Caco-2 (cell line): ENCODE measurements at regions not wholly inside any gene's neighbourhood (a gene's known extent, or its start where the extent isn't known, plus 50 kb on each side); places are given as distances from the start of the nearest gene placed in this dataset.
"Not testable (repeated sequence)": the region's sequence is repeated elsewhere in the genome, so short reads cannot be mapped to it uniquely, and the experiment has no call there.

ENCODE experiments used
- BruUV-seq: library from RNA; stranded (reverse); fragments of 400-500 nt; replicated peaks from 2 replicates; lab custom pipeline; 2021; lab: Mats Ljungman, UMichigan
- CTCF ChIA-PET: fragments of 300-600 bp; sonication (Branson Sonifier 250); formaldehyde crosslinking; loops from one replicate; lab custom pipeline; 2022; ENCODE audit warnings: antibody characterized with exemption; lab: Charles Lee
- POLR2A ChIA-PET: fragments of 300-600 bp; sonication (Branson Sonifier 250); formaldehyde crosslinking; loops from one replicate; lab custom pipeline; 2022; ENCODE audit warnings: antibody characterized with exemption; lab: Charles Lee
- DNase-seq, 2 experiments: peaks; one replicate each; pipeline versions ENCODE4 v3.0.0 to v3.0.0-alpha.2; 2020 to 2022
- H3K27me3 ChIP-seq: replicated peaks from 2 replicates; pipeline ENCODE4 v1.6.0; 2011; ENCODE audit warnings: low read length; ENCODE audit not compliant: control insufficient read depth, insufficient read depth
- H3K36me3 ChIP-seq: 2 replicates; pipeline ENCODE4 v1.5.1; 2011; ENCODE audit warnings: low read length; ENCODE audit not compliant: control insufficient read depth, insufficient read depth
- H3K4me1 ChIP-seq: fragments of 250-450 bp; sonication (Bioruptor Pico); 2 replicates; pipeline ENCODE4 v1.5.1; 2020; ENCODE audit warnings: mild to moderate bottlenecking
- H3K4me3 ChIP-seq: 2 replicates; pipeline ENCODE4 v1.5.1; 2011; ENCODE audit warnings: low read depth, mild to moderate bottlenecking, control low read depth, low read length
- H3K9me3 ChIP-seq: fragments of 250-450 bp; sonication (Bioruptor Pico); 2 replicates; pipeline ENCODE4 v1.5.1; 2020; ENCODE audit warnings: mild to moderate bottlenecking, moderate library complexity
- H3K27ac Mint-ChIP-seq: one replicate; pipeline ENCODE4 v1.8.0; 2022; ENCODE audit warnings: mixed read lengths; ENCODE audit not compliant: unreplicated experiment
- H3K27me3 Mint-ChIP-seq: one replicate; pipeline ENCODE4 v1.8.0; 2022; ENCODE audit warnings: mixed read lengths; ENCODE audit not compliant: insufficient read depth, unreplicated experiment
- H3K36me3 Mint-ChIP-seq: one replicate; pipeline ENCODE4 v1.8.0; 2022; ENCODE audit warnings: mild to moderate bottlenecking, mixed read lengths; ENCODE audit not compliant: insufficient read depth, unreplicated experiment
- H3K4me1 Mint-ChIP-seq: one replicate; pipeline ENCODE4 v1.8.0; 2022; ENCODE audit warnings: low read depth, mixed read lengths; ENCODE audit not compliant: unreplicated experiment
- H3K4me3 Mint-ChIP-seq: one replicate; pipeline ENCODE4 v1.8.0; 2022; ENCODE audit warnings: mild to moderate bottlenecking, moderate library complexity, mixed read lengths; ENCODE audit not compliant: unreplicated experiment
- H3K9me3 Mint-ChIP-seq: one replicate; pipeline ENCODE4 v1.8.0; 2022; ENCODE audit warnings: mixed read lengths; ENCODE audit not compliant: unreplicated experiment
- CTCF ChIP-seq, 2 experiments: fragments of 200-600 bp in 1 of 2; IDR thresholded peaks; 1 replicate in 1 of 2; 2 replicates in 1 of 2; pipeline versions ENCODE4 v1.5.1 to v1.8.0; 2011 to 2022; ENCODE audit warnings: antibody characterized with exemption in 1 of 2, control low read depth in 1 of 2, inconsistent platforms in 1 of 2, low read depth in 1 of 2, low read length in 1 of 2, mild to moderate bottlenecking in 1 of 2, moderate library complexity in 1 of 2; ENCODE audit not compliant: insufficient read depth in 1 of 2, severe bottlenecking in 1 of 2, unreplicated experiment in 1 of 2
- intact Hi-C: fragments of 100-400 bp; cut with micrococcal nuclease; formaldehyde crosslinking; loops from one replicate; pipeline ENCODE4 v1.10.0; 2022; ENCODE audit not compliant: unreplicated experiment

DNA sequence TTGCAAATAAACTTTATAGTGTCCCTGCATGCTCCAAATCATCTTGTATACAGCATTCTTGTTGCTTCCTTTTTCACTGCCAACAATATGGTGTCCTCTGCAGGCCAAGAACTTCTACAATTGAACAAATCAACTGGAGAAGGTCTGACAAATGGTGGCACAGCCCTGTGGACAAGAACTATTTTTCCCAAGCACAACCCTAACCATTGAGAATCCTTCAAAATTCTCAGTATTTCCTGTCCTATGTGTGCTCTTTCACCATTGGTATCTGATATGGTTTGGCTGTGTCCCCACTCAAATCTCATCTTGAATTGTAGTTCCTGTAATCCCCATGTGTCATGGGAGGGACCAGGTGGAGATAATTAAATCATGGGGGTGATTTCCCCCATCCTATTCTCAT, 865.1 kb upstream of the ACVR2A start:
- intact Hi-C loops = no loop called here
- Histone ChIP-seq H3K4me1 (no peaks in the 10 kb centered on the region), H3K27me3 (no peaks in the 10 kb centered on the region), H3K4me3 (no peak overlapping the region), H3K36me3 (no peaks in the 10 kb centered on the region), H3K9me3 (no peaks in the 10 kb centered on the region)
- no peaks in the 10 kb centered on the region for H3K36me3 Mint-ChIP-seq
- POLR2A ChIA-PET = no interaction called here
- CTCF ChIA-PET = no interaction called here
- H3K4me3 Mint-ChIP-seq = no peak overlapping the region
- H3K27ac Mint-ChIP-seq = no peak overlapping the region
- H3K27me3 Mint-ChIP-seq = no peaks in the 10 kb centered on the region
- TF ChIP-seq CTCF (IDR thresholded peaks at IDR 0.05; ENCODE audit: insufficient read depth in 1 of 2, low read depth in 1 of 2, low read length in 1 of 2, severe bottlenecking in 1 of 2, unreplicated experiment in 1 of 2) = no peak
- no TSS peak for BruUV-seq
- no peaks in the 10 kb centered on the region for H3K4me1 Mint-ChIP-seq
- no peaks in the 10 kb centered on the region for H3K9me3 Mint-ChIP-seq
- DNase-seq = no peak

DNA sequence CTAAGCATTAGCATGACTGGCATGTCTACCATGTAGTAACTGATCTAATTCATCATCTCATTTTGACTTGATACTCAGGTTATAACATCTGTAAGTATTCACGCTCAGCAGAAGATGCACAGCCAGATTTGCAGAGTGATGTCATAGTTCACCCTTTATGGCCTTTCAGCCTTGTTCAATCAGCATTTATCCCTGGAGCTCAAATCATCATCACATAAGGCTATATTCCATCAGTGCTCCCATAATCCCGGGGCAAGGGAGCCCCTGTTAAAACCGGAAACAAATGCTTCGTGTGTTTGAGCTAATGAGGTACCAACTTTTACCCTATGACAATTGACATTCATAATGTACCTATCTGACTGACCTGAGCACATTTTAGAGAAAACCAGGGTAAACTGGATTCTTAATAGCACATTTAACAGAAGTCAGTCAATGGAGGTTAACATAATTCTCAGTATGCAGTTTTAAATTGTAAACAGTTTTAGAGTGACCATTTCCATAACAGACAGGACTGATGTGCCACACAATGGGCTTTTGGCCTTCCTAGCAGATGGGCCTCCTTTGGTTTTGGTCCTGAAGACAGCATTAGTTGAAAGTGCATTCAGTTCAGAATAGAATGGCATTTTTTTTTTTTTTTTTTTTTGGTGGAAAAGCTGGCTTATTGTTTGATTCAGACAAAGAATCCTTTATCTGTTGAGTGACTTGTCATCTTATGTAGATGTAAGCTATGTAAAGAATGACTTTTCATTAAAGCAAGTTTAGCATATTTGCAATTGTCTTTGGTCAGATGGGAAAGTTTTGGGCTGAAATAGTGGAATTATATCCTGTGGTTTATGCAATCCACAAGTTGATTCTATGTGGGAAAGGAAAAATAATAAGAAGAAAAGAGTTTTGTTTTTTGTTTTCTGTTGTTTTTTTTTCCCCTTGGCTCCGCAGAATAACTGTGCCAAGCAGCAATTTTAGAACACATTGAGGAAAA, 866.0 kb upstream of the ACVR2A start:
- no peaks in the 10 kb centered on the region for H3K9me3 Mint-ChIP-seq
- no TSS peak for BruUV-seq
- Histone ChIP-seq H3K4me3 (no peak overlapping the region), H3K4me1 (no peaks in the 10 kb centered on the region), H3K9me3 (no peaks in the 10 kb centered on the region), H3K27me3 (no peaks in the 10 kb centered on the region), H3K36me3 (no peaks in the 10 kb centered on the region)
- no peaks in the 10 kb centered on the region for H3K27me3 Mint-ChIP-seq
- intact Hi-C loops = no loop called here
- no peak overlapping the region for H3K4me3 Mint-ChIP-seq
- no peak for DNase-seq
- no peak overlapping the region for H3K27ac Mint-ChIP-seq
- no peaks in the 10 kb centered on the region for H3K36me3 Mint-ChIP-seq
- ChIA-PET POLR2A (no interaction called here), CTCF (no interaction called here)
- TF ChIP-seq CTCF (IDR thresholded peaks at IDR 0.05; ENCODE audit: insufficient read depth in 1 of 2, low read depth in 1 of 2, low read length in 1 of 2, severe bottlenecking in 1 of 2, unreplicated experiment in 1 of 2) = no peak
- no peaks in the 10 kb centered on the region for H3K4me1 Mint-ChIP-seq

- CTCF ChIA-PET, H3K27me3 ChIP-seq, H3K9me3 ChIP-seq, H3K4me3 Mint-ChIP-seq, H3K4me1 ChIP-seq, H3K36me3 Mint-ChIP-seq, H3K4me3 ChIP-seq, H3K27me3 Mint-ChIP-seq, H3K27ac Mint-ChIP-seq, DNase-seq, BruUV-seq, intact Hi-C loops, H3K36me3 ChIP-seq, POLR2A ChIA-PET, H3K4me1 Mint-ChIP-seq: not testable (repeated sequence)
- peaks cover 25% of the 10 kb centered on the region for H3K9me3 Mint-ChIP-seq
Observed at GRCh38 chr2:146970981-146971380, 873.8 kb upstream of the ACVR2A start.

- H3K4me3 Mint-ChIP-seq, POLR2A ChIA-PET, H3K27ac Mint-ChIP-seq, H3K27me3 Mint-ChIP-seq, H3K4me1 Mint-ChIP-seq, H3K4me1 ChIP-seq, H3K27me3 ChIP-seq, CTCF ChIA-PET, H3K36me3 Mint-ChIP-seq, H3K36me3 ChIP-seq, H3K9me3 ChIP-seq, intact Hi-C loops, H3K4me3 ChIP-seq, BruUV-seq, DNase-seq: not testable (repeated sequence)
- H3K9me3 Mint-ChIP-seq = peaks cover 25% of the 10 kb centered on the region
Observed at GRCh38 chr2:146969703-146970102, 875.1 kb upstream of the ACVR2A start.
